ENCODE measurements at regions not wholly inside any gene's neighbourhood (a gene's known extent, or its start where the extent isn't known, plus 50 kb on each side); places are given as distances from the start of the nearest gene placed in this dataset.

DNA sequence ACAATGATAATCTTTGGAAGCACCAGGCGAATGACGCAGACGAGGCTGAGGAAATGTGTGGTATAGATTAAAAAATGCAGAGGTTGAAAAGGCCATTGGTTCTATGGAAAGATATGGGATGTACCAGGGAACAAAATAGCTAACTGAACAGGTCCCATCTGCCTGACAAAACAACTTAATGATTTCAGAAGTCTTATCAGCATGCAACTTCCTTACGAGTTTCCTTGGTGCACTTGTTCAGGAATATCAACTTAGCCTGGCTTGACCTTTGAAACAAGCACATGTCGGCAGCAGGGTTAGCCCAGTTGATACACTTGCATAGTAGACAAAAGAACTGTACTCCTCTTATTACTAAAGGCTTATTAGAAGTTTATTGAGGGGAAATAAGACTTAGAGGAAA is 90.9 kb upstream of the CDH11 start:
- no peaks in the 10 kb centered on the region for H3K79me2 ChIP-seq (ENCODE audit: control insufficient read depth, insufficient read depth, low read length)
- no peak overlapping the region for H3K27ac Mint-ChIP-seq
- no peak overlapping the region for H3K4me3 Mint-ChIP-seq
- ChIA-PET CTCF (no interaction called here), POLR2A (no interaction called here)
- TF ChIP-seq CTCF (IDR thresholded peaks at IDR 0.05): no peak
- TF ChIP-seq EZH2 (IDR thresholded peaks at IDR 0.05; ENCODE audit: borderline replicate concordance, insufficient read depth, low read depth, low read length, poor library complexity, severe bottlenecking): no peak
- H3K27me3 ChIP-seq (replicated peaks in 1 of 4; ENCODE audit: control extremely low read depth in 1 of 4, control insufficient read depth in 3 of 4, insufficient read depth in 4 of 4, low read length in 3 of 4): no peaks in the 10 kb centered on the region
- no peaks in the 10 kb centered on the region for H4K20me1 ChIP-seq (ENCODE audit: control insufficient read depth, insufficient read depth, low read length, poor library complexity, severe bottlenecking)
- no peak overlapping the region for H2AFZ ChIP-seq (ENCODE audit: insufficient read depth, low read depth, low read length, poor library complexity, severe bottlenecking)
- H3K27me3 Mint-ChIP-seq: no peaks in the 10 kb centered on the region
- no peaks in the 10 kb centered on the region for H3K9me3 Mint-ChIP-seq (ENCODE audit: insufficient read depth)
- H3K36me3 ChIP-seq (replicated peaks in 1 of 2; ENCODE audit: control extremely low read depth in 1 of 2, control insufficient read depth in 1 of 2, extremely low read depth in 1 of 2, insufficient read depth in 2 of 2, low read length in 1 of 2): no peaks in the 10 kb centered on the region
- 92% methylated on average over 2 of the region's 5 CpGs for WGBS (ENCODE audit: insufficient coverage)
- no peak overlapping the region for H3K4me3 ChIP-seq (ENCODE audit: control extremely low read depth in 1 of 5, extremely low read depth in 1 of 5, insufficient read depth in 1 of 5, low read depth in 2 of 5, low read length in 4 of 5)
- intact Hi-C loops (cut with micrococcal nuclease): no loop called here
- H3K4me1 ChIP-seq (ENCODE audit: control insufficient read depth in 2 of 2, insufficient read depth in 2 of 2, low read length in 2 of 2): no peaks in the 10 kb centered on the region
- DNase-seq: no peak
- ATAC-seq (ENCODE audit: low read depth): no peak
- H3K27ac ChIP-seq (ENCODE audit: low read length in 2 of 2): no peak overlapping the region
- no peaks in the 10 kb centered on the region for H3K4me1 Mint-ChIP-seq
- no peaks in the 10 kb centered on the region for H3K9me3 ChIP-seq (ENCODE audit: control extremely low read depth in 1 of 3, control insufficient read depth in 2 of 3, insufficient read depth in 1 of 3, low read length in 2 of 3)
- no peak overlapping the region for H3K4me2 ChIP-seq (replicated peaks; ENCODE audit: low read depth, low read length, poor library complexity, severe bottlenecking)
- no peak overlapping the region for H3K9ac ChIP-seq (ENCODE audit: low read length)

GRCh38 chr16:65212240-65212639 is 90.4 kb upstream of the CDH11 start:
- CTCF ChIA-PET: no interaction called here
- ATAC-seq (ENCODE audit: low read depth) (no peak), DNase-seq (no peak)
- no peak overlapping the region for H3K27ac ChIP-seq (ENCODE audit: low read length in 2 of 2)
- Mint-ChIP-seq H3K9me3 (ENCODE audit: insufficient read depth) (no peaks in the 10 kb centered on the region), H3K27me3 (no peaks in the 10 kb centered on the region), H3K27ac (no peak overlapping the region), H3K4me1 (no peaks in the 10 kb centered on the region), H3K4me3 (no peak overlapping the region)
- no peak overlapping the region for H2AFZ ChIP-seq (ENCODE audit: insufficient read depth, low read depth, low read length, poor library complexity, severe bottlenecking)
- no peak overlapping the region for H3K4me3 ChIP-seq (ENCODE audit: control extremely low read depth in 1 of 5, extremely low read depth in 1 of 5, insufficient read depth in 1 of 5, low read depth in 2 of 5, low read length in 4 of 5)
- 100% methylated on average over 3 of the region's 6 CpGs for WGBS (ENCODE audit: insufficient coverage)
- no peaks in the 10 kb centered on the region for H3K27me3 ChIP-seq (replicated peaks in 1 of 4; ENCODE audit: control extremely low read depth in 1 of 4, control insufficient read depth in 3 of 4, insufficient read depth in 4 of 4, low read length in 3 of 4)
- no peak overlapping the region for H3K4me2 ChIP-seq (replicated peaks; ENCODE audit: low read depth, low read length, poor library complexity, severe bottlenecking)
- H3K79me2 ChIP-seq (ENCODE audit: control insufficient read depth, insufficient read depth, low read length): no peaks in the 10 kb centered on the region
- H3K36me3 ChIP-seq (replicated peaks in 1 of 2; ENCODE audit: control extremely low read depth in 1 of 2, control insufficient read depth in 1 of 2, extremely low read depth in 1 of 2, insufficient read depth in 2 of 2, low read length in 1 of 2): no peaks in the 10 kb centered on the region
- no peaks in the 10 kb centered on the region for H3K9me3 ChIP-seq (ENCODE audit: control extremely low read depth in 1 of 3, control insufficient read depth in 2 of 3, insufficient read depth in 1 of 3, low read length in 2 of 3)
- H4K20me1 ChIP-seq (ENCODE audit: control insufficient read depth, insufficient read depth, low read length, poor library complexity, severe bottlenecking): no peaks in the 10 kb centered on the region
- no peaks in the 10 kb centered on the region for H3K4me1 ChIP-seq (ENCODE audit: control insufficient read depth in 2 of 2, insufficient read depth in 2 of 2, low read length in 2 of 2)
- POLR2A ChIA-PET: no interaction called here
- intact Hi-C loops (cut with micrococcal nuclease): no loop called here
- H3K9ac ChIP-seq (ENCODE audit: low read length): no peak overlapping the region
- no peak for TF ChIP-seq CTCF (IDR thresholded peaks at IDR 0.05)
- TF ChIP-seq EZH2 (IDR thresholded peaks at IDR 0.05; ENCODE audit: borderline replicate concordance, insufficient read depth, low read depth, low read length, poor library complexity, severe bottlenecking): no peak
